Right lobe of liver (tissue), 6 donors: ENCODE measurements at regions not wholly inside any gene's neighbourhood (a gene's known extent, or its start where the extent isn't known, plus 50 kb on each side); places are given as distances from the start of the nearest gene placed in this dataset.

ENCODE experiments used
- ATAC-seq, 4 donors: fragments of 200-7000 bp; cut with Tn5 transposase; one replicate each; pipeline ENCODE4 v1.9.1; 2020; ENCODE audit warnings: mild to moderate bottlenecking in 4 of 4, moderate library complexity in 4 of 4
- DNase-seq, 3 donors: peaks; one replicate each; pipeline ENCODE4 v3.0.0-alpha.2; 2020
- H3K27ac ChIP-seq, 3 donors: fragments of 200-600 bp; one replicate each; pipeline ENCODE4 v1.8.0; 2022
- H3K27me3 ChIP-seq, 2 donors: fragments of 200-600 bp; one replicate each; pipeline ENCODE4 v1.8.0; 2022
- H3K36me3 ChIP-seq, 4 donors: fragments of 200-600 bp; sonication (generic) in 1 of 4; one replicate each; pipeline versions ENCODE4 v1.5.1 to v1.8.0; 2017 to 2022; ENCODE audit warnings: control low read depth in 1 of 4
- H3K4me1 ChIP-seq, 4 donors: fragments of 200-600 bp; sonication (generic) in 1 of 4; one replicate each; pipeline versions ENCODE4 v1.5.1 to v1.8.0; 2017 to 2022; ENCODE audit warnings: control low read depth in 1 of 4
- H3K4me3 ChIP-seq, 3 donors: fragments of 200-600 bp; one replicate each; pipeline ENCODE4 v1.8.0; 2022
- H3K9me3 ChIP-seq, 4 donors: fragments of 200-600 bp; sonication (generic) in 1 of 4; one replicate each; pipeline versions ENCODE4 v1.5.1 to v1.8.0; 2017 to 2022; ENCODE audit warnings: control low read depth in 1 of 4
- POLR2A ChIP-seq: fragments of 450-650 bp; IDR thresholded peaks from one replicate; pipeline ENCODE4 v1.6.1; 2017; ENCODE audit warnings: antibody characterized with exemption, mild to moderate bottlenecking
- WGBS: methylation state at CpG from one replicate; pipeline ENCODE4 v1.1.6; 2018; ENCODE audit warnings: low coverage, low lambda C conversion rate; ENCODE audit not compliant: insufficient coverage; ENCODE audit errors: missing lambda C conversion rate; 5-methylcytosine and 5-hydroxymethylcytosine counted together
- intact Hi-C, 2 donors: fragments of 100-400 bp; cut with DNase I; formaldehyde crosslinking; loops; one replicate each; pipeline versions ENCODE4 v1.11.2 to v1.14.1; 2022
- TF ChIP-seq, protein P1 (sequence below), 4 donors: fragments of 200-600 bp in 3 of 4; fragments of 450-650 bp in 1 of 4; IDR thresholded peaks; one replicate each; pipeline versions ENCODE4 v1.5.1 to v1.8.0; 2016 to 2022; ENCODE audit warnings: antibody characterized with exemption in 4 of 4, mild to moderate bottlenecking in 2 of 4
- donor health status: DM: no; HTN: yes; CAD: no.
- donor health status: DM: no; HTN: no; CAD: no.
- donor health status: DM: no; HTN: no; CAD: no.
- donor health status: DM: no; HTN: yes; CAD: no.
- donor health status: DM: no; HTN: yes; CAD: no.

DNA sequence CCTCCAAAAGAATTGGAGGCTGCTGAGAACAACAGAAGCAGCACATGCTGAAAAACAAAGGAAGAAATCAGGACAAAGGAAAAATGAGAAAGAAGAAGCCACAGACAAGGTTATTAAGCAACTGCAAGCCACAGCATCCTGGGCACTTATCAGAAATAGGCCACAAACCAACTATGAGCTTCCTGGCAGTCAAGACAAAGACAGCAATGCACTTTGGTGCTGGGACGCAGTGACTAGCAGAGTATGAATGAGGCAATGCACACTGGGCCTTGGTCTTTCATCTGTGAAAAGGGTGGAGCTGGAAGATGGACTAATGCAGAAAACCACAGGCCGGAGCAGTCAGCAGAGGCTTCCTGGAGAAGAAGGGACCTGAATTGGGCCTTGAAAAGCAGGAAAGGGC lies 56.0 kb upstream of the LINGO1 start:
- Histone ChIP-seq H3K27ac (no peak overlapping the region), H3K4me1 (no peaks in the 10 kb centered on the region), H3K9me3 (no peaks in the 10 kb centered on the region), H3K36me3 (no peaks in the 10 kb centered on the region), H3K27me3 (no peaks in the 10 kb centered on the region), H3K4me3 (no peak overlapping the region)
- 61% methylated on average over 2 of the region's 2 CpGs for WGBS
- intact Hi-C loops = no loop called here
- no peak for DNase-seq
- TF ChIP-seq POLR2A = no peak
- TF ChIP-seq, protein P1, sequence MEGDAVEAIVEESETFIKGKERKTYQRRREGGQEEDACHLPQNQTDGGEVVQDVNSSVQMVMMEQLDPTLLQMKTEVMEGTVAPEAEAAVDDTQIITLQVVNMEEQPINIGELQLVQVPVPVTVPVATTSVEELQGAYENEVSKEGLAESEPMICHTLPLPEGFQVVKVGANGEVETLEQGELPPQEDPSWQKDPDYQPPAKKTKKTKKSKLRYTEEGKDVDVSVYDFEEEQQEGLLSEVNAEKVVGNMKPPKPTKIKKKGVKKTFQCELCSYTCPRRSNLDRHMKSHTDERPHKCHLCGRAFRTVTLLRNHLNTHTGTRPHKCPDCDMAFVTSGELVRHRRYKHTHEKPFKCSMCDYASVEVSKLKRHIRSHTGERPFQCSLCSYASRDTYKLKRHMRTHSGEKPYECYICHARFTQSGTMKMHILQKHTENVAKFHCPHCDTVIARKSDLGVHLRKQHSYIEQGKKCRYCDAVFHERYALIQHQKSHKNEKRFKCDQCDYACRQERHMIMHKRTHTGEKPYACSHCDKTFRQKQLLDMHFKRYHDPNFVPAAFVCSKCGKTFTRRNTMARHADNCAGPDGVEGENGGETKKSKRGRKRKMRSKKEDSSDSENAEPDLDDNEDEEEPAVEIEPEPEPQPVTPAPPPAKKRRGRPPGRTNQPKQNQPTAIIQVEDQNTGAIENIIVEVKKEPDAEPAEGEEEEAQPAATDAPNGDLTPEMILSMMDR (IDR thresholded peaks at IDR 0.05) = no peak
- ATAC-seq = no peak

DNA sequence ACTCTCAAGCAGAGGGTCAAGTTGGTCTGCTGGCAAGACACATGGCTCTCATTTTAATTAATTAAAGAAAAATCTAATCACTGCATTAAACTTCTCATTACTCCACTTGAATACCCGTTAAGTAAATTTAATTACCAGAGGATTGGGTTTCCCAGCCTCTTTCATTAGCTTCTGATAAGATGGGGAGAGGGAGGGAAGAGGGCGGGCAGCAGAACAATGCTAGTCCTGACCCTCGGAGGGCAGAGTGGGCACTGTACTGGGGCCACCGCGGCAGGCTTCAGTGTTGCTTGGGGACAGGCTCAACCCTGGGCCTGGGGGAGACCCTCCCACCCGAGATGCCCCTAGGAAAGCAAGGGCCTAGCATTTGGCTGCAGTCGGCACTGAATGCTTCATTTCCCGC lies 55.6 kb upstream of the LINGO1 start:
- DNase-seq (no peak), ATAC-seq (no peak)
- WGBS = 69% methylated on average over 5 of the region's 8 CpGs
- no peaks in the 10 kb centered on the region for H3K36me3 ChIP-seq
- H3K27ac ChIP-seq = no peak overlapping the region
- intact Hi-C loops = no loop called here
- no peaks in the 10 kb centered on the region for H3K4me1 ChIP-seq
- TF ChIP-seq, protein P1 (IDR thresholded peaks at IDR 0.05) = no peak
- no peak for TF ChIP-seq POLR2A
- no peaks in the 10 kb centered on the region for H3K27me3 ChIP-seq
- no peak overlapping the region for H3K4me3 ChIP-seq
- H3K9me3 ChIP-seq = no peaks in the 10 kb centered on the region

- Histone ChIP-seq H3K4me3 (no peak overlapping the region), H3K36me3 (no peaks in the 10 kb centered on the region), H3K4me1 (no peaks in the 10 kb centered on the region), H3K27ac (no peak overlapping the region), H3K9me3 (no peaks in the 10 kb centered on the region), H3K27me3 (no peaks in the 10 kb centered on the region)
- 86% methylated on average over 6 of the region's 7 CpGs for WGBS
- no peak for ATAC-seq
- no peak for DNase-seq
- no peak for TF ChIP-seq POLR2A
- TF ChIP-seq, protein P1 (IDR thresholded peaks at IDR 0.05) = no peak
- intact Hi-C loops = no loop called here
These were observed 52.5 kb upstream of the LINGO1 start for GRCh38 chr15:77685082-77685815.

DNA sequence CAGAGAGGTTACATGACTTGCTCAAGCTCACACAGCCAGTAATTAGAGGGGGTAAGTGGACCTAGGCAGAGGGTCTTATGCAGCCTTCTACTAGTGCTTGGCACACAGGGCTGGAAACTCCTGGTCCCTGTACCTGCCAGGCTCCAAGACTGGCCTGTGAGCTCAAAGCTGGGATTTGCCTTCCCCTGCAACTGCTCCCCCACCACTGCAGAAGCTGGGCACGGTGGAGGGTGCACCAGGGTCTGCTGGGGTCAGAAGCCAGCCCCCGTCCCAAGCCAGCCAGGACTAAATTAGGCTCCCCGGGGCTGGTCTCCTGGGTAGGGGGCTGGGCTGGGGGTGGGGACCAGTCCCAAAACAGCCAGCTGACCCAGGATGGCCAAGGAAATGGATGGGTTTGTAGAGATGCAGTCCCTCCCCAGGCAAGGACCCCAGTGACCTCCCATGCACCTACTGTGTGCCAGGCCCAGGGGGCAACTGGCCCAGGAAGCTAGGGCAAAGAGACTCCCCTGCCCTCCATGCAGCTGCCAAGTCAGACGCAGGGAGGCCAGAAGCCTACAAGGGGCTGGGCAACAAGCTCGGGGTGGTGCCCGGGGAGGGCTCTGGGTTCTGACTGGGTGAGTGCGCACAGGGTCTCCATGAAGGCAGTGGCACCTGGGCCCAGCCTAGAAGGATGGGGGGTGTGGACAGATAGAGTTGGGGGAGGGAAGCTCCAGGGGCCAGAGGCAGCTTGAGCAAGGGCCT lies 51.8 kb upstream of the LINGO1 start:
- no peaks in the 10 kb centered on the region for H3K27me3 ChIP-seq
- intact Hi-C loops = no loop called here
- no peak for DNase-seq
- H3K27ac ChIP-seq = no peak overlapping the region
- ATAC-seq = no peak
- WGBS = 75% methylated on average over 3 of the region's 7 CpGs
- no peaks in the 10 kb centered on the region for H3K4me1 ChIP-seq
- H3K36me3 ChIP-seq = no peaks in the 10 kb centered on the region
- H3K9me3 ChIP-seq = no peaks in the 10 kb centered on the region
- TF ChIP-seq, protein P1 (IDR thresholded peaks at IDR 0.05) = no peak
- TF ChIP-seq POLR2A = no peak
- no peak overlapping the region for H3K4me3 ChIP-seq
